ENCODE measurements at regions not wholly inside any gene's neighbourhood (a gene's known extent, or its start where the extent isn't known, plus 50 kb on each side); places are given as distances from the start of the nearest gene placed in this dataset.

- no peak overlapping the region for H3K4me3 ChIP-seq (replicated peaks; ENCODE audit: low read depth, low read length)
- H3K36me3 ChIP-seq (ENCODE audit: control insufficient read depth, insufficient read depth, low read length): no peaks in the 10 kb centered on the region
- no peak for TF ChIP-seq CTCF (IDR thresholded peaks at IDR 0.05; ENCODE audit: insufficient read depth, low read length, poor library complexity, severe bottlenecking)
- H3K27me3 ChIP-seq (replicated peaks; ENCODE audit: control insufficient read depth, insufficient read depth, low read length): no peaks in the 10 kb centered on the region
- no peak for DNase-seq (ENCODE audit: extremely low read depth, insufficient read length)
Measured at GRCh38 chr4:122010610-122011009, 58.8 kb upstream of the TRPC3 start.

DNA sequence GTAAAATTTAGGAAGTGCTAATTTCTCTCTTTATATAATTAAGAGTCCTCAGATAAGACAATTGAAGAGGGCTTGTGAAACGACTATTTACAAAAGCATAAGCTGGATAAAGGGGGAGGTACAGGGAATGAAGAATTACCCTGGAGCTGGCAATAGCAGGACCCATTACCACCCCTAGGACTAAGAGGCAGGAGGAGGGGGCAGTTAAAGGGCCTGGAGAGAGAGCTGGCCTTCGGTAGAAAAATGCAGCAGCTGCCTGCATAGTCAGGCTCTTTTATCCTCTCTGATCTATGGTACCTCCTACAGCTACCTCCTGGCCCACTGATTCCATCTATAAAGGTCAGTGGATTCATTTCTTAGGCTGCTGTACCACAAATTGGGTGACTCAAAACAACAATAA lies 57.7 kb upstream of the TRPC3 start:
- TF ChIP-seq CTCF (IDR thresholded peaks at IDR 0.05; ENCODE audit: insufficient read depth, low read length, poor library complexity, severe bottlenecking): no peak

DNA sequence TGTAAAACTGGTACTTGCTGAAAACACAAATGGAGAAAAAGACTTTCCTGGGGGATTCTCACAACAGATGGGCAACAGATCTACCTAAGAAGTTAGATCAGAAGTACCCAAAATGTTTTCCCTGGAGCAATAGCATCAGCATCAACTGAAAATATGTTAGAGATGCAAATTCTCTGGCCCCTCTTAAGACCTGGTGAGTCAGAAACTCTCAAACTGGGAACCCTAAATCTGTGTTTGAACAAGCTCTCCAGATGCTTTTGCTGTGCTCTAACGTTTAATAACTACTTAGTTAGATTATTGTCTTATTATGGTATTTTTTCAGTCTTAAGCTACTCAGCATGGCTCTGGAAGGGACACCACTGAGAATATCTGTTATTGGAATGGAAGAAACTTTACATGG lies 55.2 kb upstream of the TRPC3 start:
- Histone ChIP-seq H3K27me3 (replicated peaks; ENCODE audit: control insufficient read depth, insufficient read depth, low read length) (no peaks in the 10 kb centered on the region; the same call in 1 of the 2 replicates), H3K36me3 (ENCODE audit: control insufficient read depth, insufficient read depth, low read length) (no peaks in the 10 kb centered on the region), H3K4me3 (replicated peaks; ENCODE audit: low read depth, low read length) (no peak overlapping the region)
- no peak for DNase-seq (ENCODE audit: extremely low read depth, insufficient read length)
- TF ChIP-seq CTCF (IDR thresholded peaks at IDR 0.05; ENCODE audit: insufficient read depth, low read length, poor library complexity, severe bottlenecking): no peak

More for the DNA sequence above, 57.7 kb upstream of the TRPC3 start:
- no peak for DNase-seq (ENCODE audit: extremely low read depth, insufficient read length)
- Histone ChIP-seq H3K4me3 (replicated peaks; ENCODE audit: low read depth, low read length) (no peak overlapping the region), H3K36me3 (ENCODE audit: control insufficient read depth, insufficient read depth, low read length) (no peaks in the 10 kb centered on the region), H3K27me3 (replicated peaks; ENCODE audit: control insufficient read depth, insufficient read depth, low read length) (no peaks in the 10 kb centered on the region)

DNA sequence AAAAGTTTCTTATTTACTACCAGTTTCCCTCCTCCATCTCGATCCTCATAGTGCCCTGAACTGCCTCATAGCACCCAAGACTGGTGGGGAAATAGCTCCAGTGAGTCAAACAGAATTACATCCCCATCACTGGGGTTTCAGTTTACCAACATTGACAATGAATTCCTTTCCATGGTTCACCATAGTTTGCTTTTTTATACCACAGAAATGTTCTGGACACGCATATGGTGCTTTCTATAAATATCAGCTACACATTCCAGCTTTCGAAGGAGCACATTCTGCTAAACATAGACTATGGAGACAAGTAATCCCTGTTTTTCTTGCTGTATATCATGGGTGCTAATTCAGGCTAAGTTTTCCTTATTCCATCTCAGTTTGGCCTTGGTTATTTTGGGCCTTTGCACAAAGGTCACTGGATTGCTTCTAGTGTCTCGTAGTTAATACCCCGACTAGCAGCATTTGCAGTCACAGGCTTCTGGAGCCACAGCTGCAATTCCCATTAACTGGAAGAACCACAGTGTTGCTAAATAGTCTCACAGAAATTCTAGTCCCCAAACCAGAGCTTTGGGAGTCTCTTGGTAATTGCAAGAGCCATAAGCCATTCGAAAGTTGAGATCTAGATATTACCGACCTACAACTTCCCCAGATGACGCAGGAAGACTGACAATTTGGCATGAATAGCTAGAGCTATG lies 53.4 kb upstream of the TRPC3 start:
- no peaks in the 10 kb centered on the region for H3K36me3 ChIP-seq (ENCODE audit: control insufficient read depth, insufficient read depth, low read length)
- no peak for TF ChIP-seq CTCF (IDR thresholded peaks at IDR 0.05; ENCODE audit: insufficient read depth, low read length, poor library complexity, severe bottlenecking)
- DNase-seq (ENCODE audit: extremely low read depth, insufficient read length): no peak
- H3K4me3 ChIP-seq (replicated peaks; ENCODE audit: low read depth, low read length): no peak overlapping the region
- no peaks in the 10 kb centered on the region; the same call in 1 of the 2 replicates for H3K27me3 ChIP-seq (replicated peaks; ENCODE audit: control insufficient read depth, insufficient read depth, low read length)

GRCh38 chr4:122003335-122003734 lies 51.5 kb upstream of the TRPC3 start:
- no peaks in the 10 kb centered on the region; the same call in 1 of the 2 replicates for H3K27me3 ChIP-seq (replicated peaks; ENCODE audit: control insufficient read depth, insufficient read depth, low read length)
- H3K4me3 ChIP-seq (replicated peaks; ENCODE audit: low read depth, low read length): no peak overlapping the region
- peak; percentile 64 for TF ChIP-seq CTCF (IDR thresholded peaks at IDR 0.05; ENCODE audit: insufficient read depth, low read length, poor library complexity, severe bottlenecking)
- H3K36me3 ChIP-seq (ENCODE audit: control insufficient read depth, insufficient read depth, low read length): no peaks in the 10 kb centered on the region
- DNase-seq (ENCODE audit: extremely low read depth, insufficient read length): peak; percentile 14
